HG03469 (cell line): ENCODE measurements at regions not wholly inside any gene's neighbourhood (a gene's known extent, or its start where the extent isn't known, plus 50 kb on each side); places are given as distances from the start of the nearest gene placed in this dataset.
"Not testable (repeated sequence)": the region's sequence is repeated elsewhere in the genome, so short reads cannot be mapped to it uniquely, and the experiment has no call there.

Experiments
- ATAC-seq: cut with Tn5 transposase; IDR thresholded peaks from one replicate; pipeline ENCODE4 v1.9.1; 2021; ENCODE audit warnings: mild to moderate bottlenecking, moderate library complexity, moderate number of reproducible peaks; ENCODE audit not compliant: unreplicated experiment

GRCh38 chr13:63444225-63444624 is 2028.6 kb upstream of the PCDH20 start:
- ATAC-seq = not testable (repeated sequence)

- ATAC-seq = no peak
Observed at GRCh38 chr13:63438951-63439350, 2023.3 kb upstream of the PCDH20 start.

GRCh38 chr13:63436325-63436668 is 2020.6 kb upstream of the PCDH20 start:
- ATAC-seq = no peak

GRCh38 chr13:63435667-63436324 is 2020.1 kb upstream of the PCDH20 start:
- ATAC-seq = no peak

- ATAC-seq = no peak
Observed at GRCh38 chr13:63433546-63434150, 2018.0 kb upstream of the PCDH20 start.

GRCh38 chr13:63427170-63427569 is 2011.5 kb upstream of the PCDH20 start:
- no peak for ATAC-seq

GRCh38 chr13:63425131-63425530 is 2009.5 kb upstream of the PCDH20 start:
- no peak for ATAC-seq

- no peak for ATAC-seq
Observed at GRCh38 chr13:63421123-63421522, 2005.5 kb upstream of the PCDH20 start.

- no peak for ATAC-seq
Observed at GRCh38 chr13:63420685-63421084, 2005.0 kb upstream of the PCDH20 start.

GRCh38 chr13:63414247-63414646 is 1998.6 kb upstream of the PCDH20 start:
- ATAC-seq = no peak

- no peak for ATAC-seq
Observed at GRCh38 chr13:63409791-63410351, 1994.2 kb upstream of the PCDH20 start.

GRCh38 chr13:63408331-63409189 is 1992.9 kb upstream of the PCDH20 start:
- ATAC-seq = no peak

- no peak for ATAC-seq
Observed at GRCh38 chr13:63403733-63404132, 1988.1 kb upstream of the PCDH20 start.

GRCh38 chr13:63396746-63397145 is 1981.1 kb upstream of the PCDH20 start:
- ATAC-seq = no peak

GRCh38 chr13:63393112-63393511 is 1977.5 kb upstream of the PCDH20 start:
- ATAC-seq = no peak

- ATAC-seq = no peak
Observed at GRCh38 chr13:63389756-63390155, 1974.1 kb upstream of the PCDH20 start.

- ATAC-seq = no peak
Observed at GRCh38 chr13:63381078-63381859, 1965.6 kb upstream of the PCDH20 start.

- ATAC-seq = no peak
Observed at GRCh38 chr13:63377986-63378385, 1962.3 kb upstream of the PCDH20 start.

- ATAC-seq = no peak
Observed at GRCh38 chr13:63370101-63370500, 1954.5 kb upstream of the PCDH20 start.

- ATAC-seq = no peak
Observed at GRCh38 chr13:63367522-63368198, 1952.0 kb upstream of the PCDH20 start.
